EL (cell line): ENCODE measurements at regions not wholly inside any gene's neighbourhood (a gene's known extent, or its start where the extent isn't known, plus 50 kb on each side); places are given as distances from the start of the nearest gene placed in this dataset.
A peak's percentile ranks its signal among the peaks of the same experiment; 100 is the strongest.

Experiments
- DNase-seq: peaks from one replicate; pipeline ENCODE4 v3.0.0-alpha.2; 2016

DNA sequence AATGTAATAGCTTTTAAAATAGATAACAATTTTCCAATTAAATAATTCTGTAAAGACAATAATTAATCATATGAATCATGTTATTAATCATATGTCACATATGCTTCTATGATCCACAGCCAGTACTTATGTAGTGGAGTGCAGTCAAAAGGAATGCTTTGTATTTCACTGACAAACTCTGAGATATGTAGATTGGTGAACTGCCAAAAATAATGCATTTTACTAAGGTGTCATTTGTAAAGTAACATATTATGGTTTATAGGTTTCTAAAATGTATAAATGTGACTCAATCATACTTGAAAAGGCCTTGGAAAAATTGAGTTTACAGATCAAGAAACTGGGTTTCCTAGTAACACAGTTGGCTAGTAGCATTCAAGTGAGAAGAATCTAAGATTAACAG lies 93.8 kb upstream of the KCNH7 start:
- no peak for DNase-seq

DNA sequence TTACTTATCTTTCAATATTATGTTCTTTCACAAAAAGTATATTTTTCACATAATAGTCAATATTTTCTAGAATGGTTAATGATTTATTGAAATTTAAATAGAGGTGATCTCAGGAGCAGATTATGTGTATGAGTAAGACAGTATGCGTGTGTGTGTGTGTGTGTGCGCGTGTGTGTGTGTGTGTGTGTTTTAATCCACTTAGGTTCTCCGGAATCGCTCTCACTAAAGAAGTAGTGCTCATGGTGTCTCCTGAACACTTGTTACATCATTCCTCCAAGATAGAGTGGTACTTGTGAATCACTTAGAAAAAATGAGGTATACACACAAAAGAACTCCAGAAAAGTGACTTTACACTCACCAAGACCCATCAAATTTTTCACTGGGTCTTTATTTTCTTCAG lies 91.0 kb upstream of the KCNH7 start:
- peak; percentile 10 for DNase-seq

DNA sequence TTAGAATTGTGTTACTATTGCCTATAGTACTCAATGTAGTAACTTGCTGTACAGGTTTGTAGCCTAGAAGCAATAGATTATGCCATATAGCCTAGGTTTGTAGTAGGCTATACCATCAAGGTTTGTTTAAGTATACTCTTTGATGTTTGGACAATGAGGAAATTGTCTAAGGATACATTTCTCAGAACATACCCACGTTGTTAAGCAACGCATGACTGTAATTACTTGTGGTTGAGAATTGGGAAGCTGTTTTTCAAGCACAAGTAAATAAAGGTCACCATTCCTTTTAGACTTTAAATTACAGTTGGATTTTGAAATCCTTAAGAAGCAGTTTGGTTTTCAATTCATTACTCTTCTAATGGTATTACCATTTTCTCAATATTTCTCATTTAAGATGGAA lies 89.8 kb upstream of the KCNH7 start:
- no peak for DNase-seq

DNA sequence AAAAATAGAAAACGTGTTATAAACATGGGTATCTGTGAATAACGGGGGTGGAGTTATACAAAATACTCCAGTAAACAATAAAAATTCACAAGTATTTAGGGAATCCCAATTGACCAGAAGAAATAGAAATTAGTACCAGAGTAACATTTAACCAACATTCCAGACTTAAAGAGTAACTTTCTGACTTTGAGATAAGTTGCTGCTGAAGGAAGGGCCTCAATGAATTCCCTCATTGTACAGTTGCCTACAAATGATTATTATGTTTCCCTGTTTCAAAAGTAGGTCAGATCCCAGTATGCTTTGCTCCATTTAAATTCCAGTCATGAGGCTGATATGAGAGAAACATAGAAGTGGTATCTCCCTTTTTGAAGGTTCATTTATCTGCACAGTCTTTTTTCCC lies 88.3 kb upstream of the KCNH7 start:
- no peak for DNase-seq

DNA sequence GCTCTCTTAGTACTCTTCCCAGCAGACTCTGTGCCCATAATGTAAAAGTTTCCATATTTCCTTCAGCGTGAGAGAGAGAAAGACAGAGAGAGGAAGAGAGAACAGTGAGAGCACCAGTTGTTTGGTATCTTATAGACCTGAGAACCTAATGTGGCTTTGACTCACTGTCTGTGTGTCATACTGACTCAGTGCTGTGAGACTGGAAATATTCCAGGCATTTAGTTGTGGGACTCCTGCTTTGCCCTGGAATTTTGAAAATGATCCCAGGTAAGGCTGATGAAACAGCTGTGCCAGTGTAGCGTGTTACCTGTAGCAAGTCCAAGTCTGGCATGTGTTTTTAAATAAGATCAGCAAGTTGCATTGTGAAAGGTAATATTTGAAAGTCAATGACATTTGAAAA lies 87.9 kb upstream of the KCNH7 start:
- peak; percentile 65 for DNase-seq

DNA sequence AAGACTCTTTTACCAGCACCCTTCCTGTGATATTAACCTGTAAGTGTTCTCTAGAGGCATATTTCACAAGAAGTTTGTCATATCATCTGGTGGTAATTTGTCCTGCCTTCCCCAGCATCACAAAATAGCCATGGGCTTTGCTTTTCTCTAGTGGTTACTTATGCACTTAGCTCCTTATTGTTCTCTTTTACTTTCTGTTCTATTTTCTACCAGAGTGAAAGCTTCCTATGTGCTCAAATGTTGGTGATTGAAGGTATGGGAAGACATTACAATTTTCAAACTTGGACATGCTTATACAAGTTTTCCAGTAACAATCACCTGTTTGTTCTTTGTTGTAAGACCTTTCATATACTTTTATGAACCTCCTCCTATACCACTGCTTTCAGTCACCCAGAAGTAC lies 87.0 kb upstream of the KCNH7 start:
- DNase-seq = no peak

DNA sequence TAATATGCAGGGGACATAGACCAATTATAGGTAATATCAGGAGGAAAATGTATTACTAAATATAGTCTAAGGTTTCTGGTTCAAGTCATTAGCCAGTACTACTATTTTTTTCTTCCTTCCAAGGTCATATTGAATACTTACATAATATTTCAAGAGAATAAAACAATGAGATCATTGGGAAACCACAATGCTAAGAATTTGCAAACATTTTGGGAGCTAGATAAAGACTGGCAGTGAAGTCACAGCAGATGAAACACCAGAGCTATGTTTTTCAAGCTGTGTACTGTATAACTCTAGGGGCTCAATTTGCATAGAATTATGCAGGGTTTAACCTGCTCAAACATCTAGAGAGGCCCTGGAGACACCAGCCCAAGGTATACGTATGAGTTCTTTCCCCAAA lies 80.5 kb upstream of the KCNH7 start:
- no peak for DNase-seq

DNA sequence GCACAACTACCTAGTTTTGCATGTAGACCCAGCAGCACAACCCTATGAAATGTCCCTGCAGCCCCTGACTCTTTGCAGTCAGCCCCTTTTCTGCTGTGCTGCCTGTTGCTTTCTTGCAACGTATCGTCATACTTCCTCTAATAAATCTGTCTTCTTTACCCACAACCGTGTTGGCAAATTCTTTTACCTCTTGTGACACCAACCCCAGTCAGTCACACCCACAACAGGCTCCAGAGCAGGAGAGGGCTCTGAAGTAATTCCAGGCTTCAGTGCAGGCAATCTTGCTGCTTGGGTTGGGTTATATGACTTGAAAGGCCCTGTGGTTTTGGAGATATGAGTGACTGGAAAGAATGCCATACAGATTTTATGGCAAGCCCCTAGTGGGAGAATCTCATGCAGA lies 79.1 kb upstream of the KCNH7 start:
- no peak for DNase-seq

DNA sequence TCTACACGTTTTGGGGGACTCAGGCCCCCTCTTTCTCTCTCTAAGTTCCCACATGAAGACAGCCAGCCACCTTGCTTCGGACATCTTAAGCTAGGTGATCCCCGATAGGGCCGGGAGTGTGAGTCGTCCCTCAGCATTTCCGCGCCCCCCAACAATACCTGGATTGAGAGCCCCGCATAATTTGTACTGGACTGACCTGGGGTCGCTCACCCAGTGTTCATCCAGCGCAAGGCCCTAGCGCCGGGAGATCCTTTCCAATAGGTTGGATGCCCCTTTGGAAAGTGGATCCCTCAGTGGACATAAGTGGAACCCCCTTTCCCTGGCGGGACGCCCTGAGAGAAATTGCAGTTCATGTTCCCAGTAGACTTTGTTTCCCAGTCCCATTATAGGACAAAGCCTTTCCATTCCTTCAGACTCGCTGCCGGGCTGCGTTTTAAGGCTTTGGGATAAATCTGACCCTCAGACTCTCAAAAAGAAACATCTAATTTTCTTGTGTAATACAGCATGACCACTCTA lies 77.8 kb upstream of the KCNH7 start:
- no peak for DNase-seq

DNA sequence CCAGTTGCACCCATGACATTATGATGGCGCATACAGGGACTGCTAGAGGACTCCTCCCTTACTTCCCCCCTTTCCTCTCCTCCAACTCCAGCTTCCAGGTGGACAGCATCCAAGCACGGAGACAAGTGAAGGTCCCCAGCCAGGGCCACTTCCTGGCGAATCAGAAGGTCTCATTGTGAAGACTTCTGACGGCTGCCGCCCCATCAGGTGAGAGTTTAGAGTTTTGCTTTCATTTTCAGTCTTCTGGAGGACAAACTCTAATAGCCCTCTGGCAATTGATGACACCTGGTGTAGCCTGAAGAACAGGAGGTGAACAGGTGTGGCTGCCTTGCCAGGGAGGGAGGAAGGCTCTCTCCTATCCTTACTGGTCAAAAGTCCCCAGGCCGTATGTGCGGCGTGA lies 77.3 kb upstream of the KCNH7 start:
- no peak for DNase-seq

DNA sequence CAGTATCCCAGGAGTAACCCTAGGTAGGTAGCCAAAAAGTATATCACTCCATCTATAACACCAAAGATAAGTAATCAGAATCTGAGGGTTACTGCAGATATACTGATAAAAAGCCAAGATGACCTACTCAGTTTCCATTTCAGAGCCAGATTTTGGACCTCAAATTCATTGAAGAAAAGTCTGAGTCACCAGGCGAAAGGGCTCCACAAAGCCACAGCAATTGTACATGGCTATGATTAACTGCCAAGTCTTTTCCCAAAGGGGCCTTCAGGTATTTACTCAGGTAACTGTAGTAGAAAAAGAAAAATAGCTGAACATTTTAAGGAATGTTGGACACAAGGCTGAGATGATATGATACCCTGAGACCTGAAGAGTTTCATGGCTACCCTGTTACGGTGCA lies 75.6 kb upstream of the KCNH7 start:
- DNase-seq = no peak

DNA sequence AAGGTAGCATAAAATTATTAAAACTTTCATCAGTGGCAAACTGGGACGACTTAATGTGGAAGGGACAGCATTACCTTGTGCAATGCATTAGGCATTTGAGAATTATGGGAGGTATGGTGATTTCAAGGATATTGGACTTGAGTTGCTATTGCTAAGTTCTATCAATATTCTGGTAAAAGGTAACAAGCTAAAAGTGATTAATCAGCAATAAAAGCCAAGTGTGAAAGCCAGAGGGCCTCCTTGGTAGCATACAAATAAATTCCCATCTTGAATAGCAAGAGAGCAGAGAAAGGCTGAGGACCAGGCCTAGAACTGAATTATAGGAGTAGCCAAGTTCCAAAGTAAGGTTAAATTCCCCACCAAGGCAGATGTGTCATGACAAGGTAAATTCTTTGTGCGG lies 74.2 kb upstream of the KCNH7 start:
- no peak for DNase-seq

DNA sequence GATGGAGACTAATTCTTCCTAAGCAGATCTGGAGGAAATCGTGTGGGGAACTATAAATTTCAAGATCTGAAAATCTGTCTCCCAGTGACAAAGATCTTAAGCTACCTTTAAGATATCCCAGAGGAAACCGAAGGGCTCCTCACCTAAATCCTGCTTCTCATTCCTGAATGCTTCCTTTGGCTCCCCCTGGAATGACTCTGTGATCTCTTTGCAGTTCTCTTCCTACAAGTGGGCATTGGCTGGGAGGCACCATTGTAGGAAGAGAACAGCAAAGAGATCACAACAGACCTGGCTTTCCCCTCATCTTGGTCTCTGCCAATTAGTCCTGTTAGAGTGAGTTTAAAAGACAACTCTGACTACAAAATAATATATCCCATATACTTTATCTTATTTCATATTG lies 70.0 kb upstream of the KCNH7 start:
- DNase-seq = no peak

DNA sequence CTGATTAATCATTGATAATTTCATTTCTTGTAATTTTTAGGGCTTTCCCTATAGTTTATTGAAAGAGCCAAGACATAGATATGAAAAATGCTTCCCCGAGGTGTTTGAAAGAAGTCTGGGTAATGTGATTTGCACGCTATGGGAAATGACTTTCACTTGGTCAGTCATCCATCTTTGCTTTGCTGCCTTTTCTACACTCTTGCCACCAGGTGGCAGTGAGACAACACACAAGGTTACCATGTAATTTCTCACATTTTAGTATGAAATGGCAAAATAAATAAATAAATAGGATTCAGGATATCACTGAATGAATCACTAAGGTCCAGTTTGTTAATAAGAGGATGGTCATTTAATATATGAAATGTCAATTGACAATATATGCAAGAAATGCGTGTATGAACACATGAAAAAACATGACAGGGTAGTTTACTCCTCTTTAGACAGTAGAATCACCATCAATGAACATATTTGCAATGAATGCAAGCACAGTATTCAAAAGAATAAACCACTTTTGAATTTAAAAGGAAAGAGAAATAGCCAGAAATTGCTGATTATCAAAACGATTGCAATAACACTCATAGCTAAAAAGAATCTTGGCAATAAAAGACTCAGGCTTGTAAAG lies 52.2 kb upstream of the KCNH7 start:
- peak; percentile 64 for DNase-seq

DNA sequence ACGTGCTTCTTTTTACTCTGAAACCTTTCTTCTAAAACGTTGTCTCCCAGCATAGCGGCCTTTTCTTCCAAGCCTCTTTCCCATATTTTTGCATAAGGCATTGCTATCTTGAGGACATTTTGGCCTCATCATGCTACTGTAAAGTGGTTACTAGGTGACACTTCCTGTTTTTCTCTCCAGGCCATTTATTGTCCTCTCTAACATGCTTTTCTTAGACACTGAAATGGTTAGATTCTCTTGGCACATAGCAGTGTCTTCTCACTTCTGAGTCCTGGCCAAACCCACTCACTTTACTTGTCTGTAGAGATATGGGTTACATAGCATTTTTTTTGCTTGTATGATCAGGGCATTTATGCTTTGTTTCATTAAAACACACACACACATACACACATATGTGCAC lies 50.1 kb upstream of the KCNH7 start:
- DNase-seq = no peak
